Endothelial cell of umbilical vein (primary cell): ENCODE measurements at regions not wholly inside any gene's neighbourhood (a gene's known extent, or its start where the extent isn't known, plus 50 kb on each side); places are given as distances from the start of the nearest gene placed in this dataset.

Experiments used
- BruUV-seq: library from RNA; stranded (reverse); fragments of 400-500 nt; replicated peaks from 2 replicates; lab custom pipeline; 2021; lab: Mats Ljungman, UMichigan
- CTCF ChIA-PET: fragments of 300-600, 350-600 bp; sonication (Branson Sonifier 250); formaldehyde crosslinking; loops from one replicate; lab custom pipeline; 2021; ENCODE audit warnings: antibody characterized with exemption, inconsistent platforms; lab: Charles Lee
- POLR2A ChIA-PET: fragments of 300-600, 350-600 bp; sonication (Branson Sonifier 250); formaldehyde crosslinking; loops from one replicate; lab custom pipeline; 2021; ENCODE audit warnings: antibody characterized with exemption, inconsistent platforms; lab: Charles Lee
- DNase-seq: peaks from one replicate; pipeline ENCODE4 v3.0.0-alpha.2; 2011; ENCODE audit warnings: low read depth, low spot score
- FAIRE-seq: peaks from 2 replicates; lab custom pipeline; 2011; peaks lifted over from hg19 to GRCh38; lab: Jason Lieb, UNC
- H2AFZ ChIP-seq: 2 replicates; pipeline ENCODE4 v1.6.0; 2012; ENCODE audit warnings: low read depth, low read length, control low read depth, inconsistent platforms
- H3K27ac ChIP-seq: 2 replicates; pipeline ENCODE4 v1.5.1; 2011; ENCODE audit warnings: low read depth, mild to moderate bottlenecking, control low read depth, low read length, moderate library complexity; ENCODE audit not compliant: insufficient read depth
- H3K27me3 ChIP-seq, 2 experiments: 2 replicates each; pipeline versions ENCODE4 v1.6.0 to v1.6.1; 2011; ENCODE audit warnings: low read length in 2 of 2, mixed read lengths in 1 of 2; ENCODE audit not compliant: control insufficient read depth in 2 of 2, insufficient read depth in 2 of 2
- H3K36me3 ChIP-seq, 2 experiments: 2 replicates in 1 of 2; 3 replicates in 1 of 2; pipeline ENCODE4 v1.5.1; 2011; ENCODE audit warnings: low read length in 2 of 2, mild to moderate bottlenecking in 1 of 2, moderate library complexity in 1 of 2; ENCODE audit not compliant: control insufficient read depth in 2 of 2, insufficient read depth in 2 of 2; ENCODE audit errors: extremely low read depth in 1 of 2
- H3K4me1 ChIP-seq: 3 replicates; pipeline ENCODE4 v1.5.1; 2011; ENCODE audit warnings: mild to moderate bottlenecking, low read length; ENCODE audit not compliant: control insufficient read depth, insufficient read depth; ENCODE audit errors: extremely low read depth
- H3K4me2 ChIP-seq: 2 replicates; pipeline ENCODE4 v1.6.1; 2011; ENCODE audit warnings: low read length, control low read depth, mixed read lengths; ENCODE audit not compliant: insufficient read depth
- H3K4me3 ChIP-seq, 3 experiments: fragments of 200-600 bp in 1 of 3; sonication (generic), shearing (Covaris generic) in 1 of 3; replicated peaks in 1 of 3; 2 replicates each; pipeline ENCODE4 v1.5.1; 2011 to 2016; ENCODE audit warnings: control low read depth in 3 of 3, low read length in 3 of 3, mild to moderate bottlenecking in 2 of 3, inconsistent platforms in 1 of 3, low read depth in 1 of 3, moderate library complexity in 1 of 3; ENCODE audit not compliant: insufficient read depth in 1 of 3
- H3K79me2 ChIP-seq: 2 replicates; pipeline ENCODE4 v1.6.0; 2012; ENCODE audit warnings: low read length, inconsistent platforms; ENCODE audit not compliant: control insufficient read depth, insufficient read depth
- H3K9ac ChIP-seq: replicated peaks from 2 replicates; pipeline ENCODE3; 2011; ENCODE audit warnings: low read length, control low read depth; ENCODE audit not compliant: insufficient read depth; ENCODE audit errors: extremely low read depth
- H3K9me1 ChIP-seq: replicated peaks from 3 replicates; pipeline ENCODE4 v1.6.0; 2011; ENCODE audit warnings: mild to moderate bottlenecking, low read length; ENCODE audit not compliant: control insufficient read depth, insufficient read depth; ENCODE audit errors: extremely low read depth
- H3K9me3 ChIP-seq: replicated peaks from 2 replicates; pipeline ENCODE4 v1.5.1; 2012; ENCODE audit warnings: low read length, inconsistent platforms; ENCODE audit not compliant: control insufficient read depth, insufficient read depth
- H4K20me1 ChIP-seq: replicated peaks from 2 replicates; pipeline ENCODE3; 2011; ENCODE audit warnings: mild to moderate bottlenecking, low read length; ENCODE audit not compliant: control insufficient read depth, insufficient read depth; ENCODE audit errors: extremely low read depth
- EZH2 ChIP-seq: IDR thresholded peaks from 2 replicates; pipeline ENCODE4 v1.6.1; 2012; ENCODE audit warnings: borderline replicate concordance, low read depth, mild to moderate bottlenecking, moderate library complexity, low read length, inconsistent platforms; ENCODE audit not compliant: severe bottlenecking
- FOS ChIP-seq: IDR thresholded peaks from 2 replicates; pipeline ENCODE4 v1.6.1; 2011; ENCODE audit warnings: mild to moderate bottlenecking, low read length, moderate library complexity, borderline replicate concordance; ENCODE audit not compliant: insufficient read depth
- GATA2 ChIP-seq: IDR thresholded peaks from 2 replicates; pipeline ENCODE4 v1.7.0; 2011; ENCODE audit warnings: low read depth, mild to moderate bottlenecking, moderate library complexity, mixed read lengths, low read length; ENCODE audit not compliant: insufficient read length, insufficient read depth
- JUN ChIP-seq: IDR thresholded peaks from 2 replicates; pipeline ENCODE4 v1.6.1; 2011; ENCODE audit warnings: borderline replicate concordance, low read depth; ENCODE audit not compliant: insufficient read length, insufficient read depth
- MYC ChIP-seq: IDR thresholded peaks from one replicate; pipeline ENCODE4 v1.6.1; 2011; ENCODE audit warnings: mild to moderate bottlenecking, low read depth, low read length
- POLR2A ChIP-seq: IDR thresholded peaks from 2 replicates; pipeline ENCODE4 v1.6.1; 2012; ENCODE audit warnings: low read depth, mild to moderate bottlenecking, control low read depth, low read length
- POLR2AphosphoS5 ChIP-seq: IDR thresholded peaks from 2 replicates; pipeline ENCODE4 v1.6.1; 2012; ENCODE audit warnings: low read depth, mild to moderate bottlenecking, control low read depth, low read length, moderate library complexity; ENCODE audit not compliant: insufficient read depth
- dilution Hi-C: fragments of 300-500 bp; cut with MboI; formaldehyde crosslinking; loops from one replicate; pipeline ENCODE4 v1.15.0; 2019; ENCODE audit warnings: low sequenced_read_pairs; ENCODE audit not compliant: extremely low pct_ligation_motif_present
- intact Hi-C: fragments of 100-400 bp; cut with micrococcal nuclease; formaldehyde crosslinking; loops from one replicate; pipeline ENCODE4 v1.10.0; 2022
- TF ChIP-seq, protein P1 (sequence below): IDR thresholded peaks from 2 replicates; pipeline ENCODE4 v1.6.1; 2011; ENCODE audit not compliant: insufficient read depth, insufficient read length
- TF ChIP-seq, protein P2 (sequence below), 2 donors: IDR thresholded peaks; 1 replicate in 1 of 2; 2 replicates in 1 of 2; pipeline ENCODE4 v1.5.1; 2011; ENCODE audit warnings: low read length in 2 of 2, mild to moderate bottlenecking in 2 of 2, moderate library complexity in 2 of 2, control low read depth in 1 of 2, inconsistent platforms in 1 of 2, low read depth in 1 of 2; ENCODE audit not compliant: insufficient read depth in 1 of 2; ENCODE audit errors: extremely low read depth in 1 of 2

DNA sequence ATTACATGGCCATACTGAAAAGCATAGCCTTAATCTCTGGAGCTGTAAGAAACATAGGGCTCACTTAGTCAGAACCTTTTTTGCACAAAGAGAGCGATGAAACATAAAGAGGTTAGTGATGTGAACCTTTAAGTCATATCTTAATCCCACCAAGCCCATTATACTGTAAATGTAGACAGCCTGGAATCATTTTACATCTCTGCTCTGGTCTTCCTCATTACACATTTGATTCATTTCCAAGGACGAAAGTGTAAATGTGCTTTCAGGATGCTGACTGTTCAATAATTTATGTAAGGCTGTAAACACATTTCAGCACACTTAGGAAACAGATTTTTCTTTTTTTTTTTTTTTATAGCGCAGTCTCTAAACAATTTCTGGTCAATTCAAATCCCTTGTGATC, 131.3 kb upstream of the B3GAT2 start:
- CTCF ChIA-PET = interaction anchor here (1.5 kb wide), 1 partner anchor 19 kb away, joined by 4 read pairs; no protein-coding TSS in a partner anchor
- dilution Hi-C loops (no loop called here), intact Hi-C loops (no loop called here)
- H3K27me3 ChIP-seq = peaks cover 0 to 4% of the 10 kb centered on the region in 2 experiments
- TF ChIP-seq EZH2 = no peak
- TF ChIP-seq JUN = no peak
- TF ChIP-seq, protein P1, sequence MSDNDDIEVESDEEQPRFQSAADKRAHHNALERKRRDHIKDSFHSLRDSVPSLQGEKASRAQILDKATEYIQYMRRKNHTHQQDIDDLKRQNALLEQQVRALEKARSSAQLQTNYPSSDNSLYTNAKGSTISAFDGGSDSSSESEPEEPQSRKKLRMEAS = no peak
- TF ChIP-seq MYC = no peak
- TF ChIP-seq FOS = no peak
- TF ChIP-seq POLR2AphosphoS5 = no peak
- TF ChIP-seq, protein P2, sequence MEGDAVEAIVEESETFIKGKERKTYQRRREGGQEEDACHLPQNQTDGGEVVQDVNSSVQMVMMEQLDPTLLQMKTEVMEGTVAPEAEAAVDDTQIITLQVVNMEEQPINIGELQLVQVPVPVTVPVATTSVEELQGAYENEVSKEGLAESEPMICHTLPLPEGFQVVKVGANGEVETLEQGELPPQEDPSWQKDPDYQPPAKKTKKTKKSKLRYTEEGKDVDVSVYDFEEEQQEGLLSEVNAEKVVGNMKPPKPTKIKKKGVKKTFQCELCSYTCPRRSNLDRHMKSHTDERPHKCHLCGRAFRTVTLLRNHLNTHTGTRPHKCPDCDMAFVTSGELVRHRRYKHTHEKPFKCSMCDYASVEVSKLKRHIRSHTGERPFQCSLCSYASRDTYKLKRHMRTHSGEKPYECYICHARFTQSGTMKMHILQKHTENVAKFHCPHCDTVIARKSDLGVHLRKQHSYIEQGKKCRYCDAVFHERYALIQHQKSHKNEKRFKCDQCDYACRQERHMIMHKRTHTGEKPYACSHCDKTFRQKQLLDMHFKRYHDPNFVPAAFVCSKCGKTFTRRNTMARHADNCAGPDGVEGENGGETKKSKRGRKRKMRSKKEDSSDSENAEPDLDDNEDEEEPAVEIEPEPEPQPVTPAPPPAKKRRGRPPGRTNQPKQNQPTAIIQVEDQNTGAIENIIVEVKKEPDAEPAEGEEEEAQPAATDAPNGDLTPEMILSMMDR (IDR thresholded peaks at IDR 0.05; ENCODE audit: extremely low read depth in 1 of 2, insufficient read depth in 1 of 2, low read depth in 1 of 2, low read length in 2 of 2) = no peak
- TF ChIP-seq GATA2 = no peak
- TF ChIP-seq POLR2A = no peak
- no peak overlapping the region for H3K4me3 ChIP-seq
- no peak overlapping the region for H3K9ac ChIP-seq
- no peaks in the 10 kb centered on the region for H3K9me1 ChIP-seq
- FAIRE-seq (no peak), DNase-seq (no peak)
- no peaks in the 10 kb centered on the region for H3K4me1 ChIP-seq
- POLR2A ChIA-PET = no interaction called here
- no peak overlapping the region for H3K4me2 ChIP-seq
- no TSS peak for BruUV-seq
- H4K20me1 ChIP-seq = no peaks in the 10 kb centered on the region
- H3K36me3 ChIP-seq = no peaks in the 10 kb centered on the region
- no peaks in the 10 kb centered on the region for H3K79me2 ChIP-seq
- H3K27ac ChIP-seq = no peak overlapping the region
- H2AFZ ChIP-seq = no peak overlapping the region
- H3K9me3 ChIP-seq = no peaks in the 10 kb centered on the region
